HG02610 (cell line): ENCODE measurements at regions not wholly inside any gene's neighbourhood (a gene's known extent, or its start where the extent isn't known, plus 50 kb on each side); places are given as distances from the start of the nearest gene placed in this dataset.
"Not testable (repeated sequence)": the region's sequence is repeated elsewhere in the genome, so short reads cannot be mapped to it uniquely, and the experiment has no call there.

Source experiments
- ATAC-seq: cut with Tn5 transposase; IDR thresholded peaks from one replicate; pipeline ENCODE4 v1.9.1; 2021; ENCODE audit warnings: mild to moderate bottlenecking, moderate library complexity; ENCODE audit not compliant: unreplicated experiment

GRCh38 chr1:209086486-209087192, 496.9 kb upstream of the CAMK1G start:
- peak; percentile 90 for ATAC-seq

GRCh38 chr1:209094384-209094783, 489.1 kb upstream of the CAMK1G start:
- ATAC-seq = no peak

- ATAC-seq = no peak
These were observed 487.6 kb upstream of the CAMK1G start for GRCh38 chr1:209095627-209096595.

- ATAC-seq = no peak
These were observed 483.1 kb upstream of the CAMK1G start for GRCh38 chr1:209100460-209100859.

GRCh38 chr1:209101106-209101505, 482.4 kb upstream of the CAMK1G start:
- ATAC-seq = no peak

- no peak for ATAC-seq
These were observed 481.4 kb upstream of the CAMK1G start for GRCh38 chr1:209102120-209102519.

GRCh38 chr1:209102531-209102930, 481.0 kb upstream of the CAMK1G start:
- ATAC-seq = no peak

- ATAC-seq = peak; percentile 66
These were observed 480.4 kb upstream of the CAMK1G start for GRCh38 chr1:209103092-209103491.

GRCh38 chr1:209104646-209105045, 478.9 kb upstream of the CAMK1G start:
- ATAC-seq = no peak

- ATAC-seq = no peak
These were observed 477.8 kb upstream of the CAMK1G start for GRCh38 chr1:209105701-209106100.

- ATAC-seq = no peak
These were observed 477.2 kb upstream of the CAMK1G start for GRCh38 chr1:209106237-209106741.

GRCh38 chr1:209106861-209107260, 476.7 kb upstream of the CAMK1G start:
- no peak for ATAC-seq

- peak; percentile 51 for ATAC-seq
These were observed 476.0 kb upstream of the CAMK1G start for GRCh38 chr1:209107535-209107934.

- ATAC-seq = no peak
These were observed 474.3 kb upstream of the CAMK1G start for GRCh38 chr1:209109001-209109785.

- no peak for ATAC-seq
These were observed 470.0 kb upstream of the CAMK1G start for GRCh38 chr1:209113521-209113920.

- ATAC-seq = no peak
These were observed 466.8 kb upstream of the CAMK1G start for GRCh38 chr1:209116705-209117104.

GRCh38 chr1:209123601-209124000, 459.9 kb upstream of the CAMK1G start:
- ATAC-seq = no peak

GRCh38 chr1:209129091-209129490, 454.4 kb upstream of the CAMK1G start:
- ATAC-seq = not testable (repeated sequence)

- no peak for ATAC-seq
These were observed 452.6 kb upstream of the CAMK1G start for GRCh38 chr1:209130886-209131285.

GRCh38 chr1:209132736-209133467, 450.6 kb upstream of the CAMK1G start:
- no peak for ATAC-seq
